ENCODE measurements at regions not wholly inside any gene's neighbourhood (a gene's known extent, or its start where the extent isn't known, plus 50 kb on each side); places are given as distances from the start of the nearest gene placed in this dataset.

GRCh38 chr2:187117483-187117882 is 268.5 kb upstream of the ZSWIM2 start:
- H3K27ac ChIP-seq, result no peak overlapping the region
- TF ChIP-seq, protein P1, sequence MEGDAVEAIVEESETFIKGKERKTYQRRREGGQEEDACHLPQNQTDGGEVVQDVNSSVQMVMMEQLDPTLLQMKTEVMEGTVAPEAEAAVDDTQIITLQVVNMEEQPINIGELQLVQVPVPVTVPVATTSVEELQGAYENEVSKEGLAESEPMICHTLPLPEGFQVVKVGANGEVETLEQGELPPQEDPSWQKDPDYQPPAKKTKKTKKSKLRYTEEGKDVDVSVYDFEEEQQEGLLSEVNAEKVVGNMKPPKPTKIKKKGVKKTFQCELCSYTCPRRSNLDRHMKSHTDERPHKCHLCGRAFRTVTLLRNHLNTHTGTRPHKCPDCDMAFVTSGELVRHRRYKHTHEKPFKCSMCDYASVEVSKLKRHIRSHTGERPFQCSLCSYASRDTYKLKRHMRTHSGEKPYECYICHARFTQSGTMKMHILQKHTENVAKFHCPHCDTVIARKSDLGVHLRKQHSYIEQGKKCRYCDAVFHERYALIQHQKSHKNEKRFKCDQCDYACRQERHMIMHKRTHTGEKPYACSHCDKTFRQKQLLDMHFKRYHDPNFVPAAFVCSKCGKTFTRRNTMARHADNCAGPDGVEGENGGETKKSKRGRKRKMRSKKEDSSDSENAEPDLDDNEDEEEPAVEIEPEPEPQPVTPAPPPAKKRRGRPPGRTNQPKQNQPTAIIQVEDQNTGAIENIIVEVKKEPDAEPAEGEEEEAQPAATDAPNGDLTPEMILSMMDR (IDR thresholded peaks at IDR 0.05), result no peak
- intact Hi-C loops (cut with DNase I), result no loop called here
- no peak overlapping the region for H3K4me3 ChIP-seq
- H3K27me3 ChIP-seq, result no peaks in the 10 kb centered on the region
- no peaks in the 10 kb centered on the region for H3K4me1 ChIP-seq
- no peaks in the 10 kb centered on the region for H3K36me3 ChIP-seq
- ATAC-seq (no peak), DNase-seq (no peak)
- no peaks in the 10 kb centered on the region for H3K9me3 ChIP-seq

DNA sequence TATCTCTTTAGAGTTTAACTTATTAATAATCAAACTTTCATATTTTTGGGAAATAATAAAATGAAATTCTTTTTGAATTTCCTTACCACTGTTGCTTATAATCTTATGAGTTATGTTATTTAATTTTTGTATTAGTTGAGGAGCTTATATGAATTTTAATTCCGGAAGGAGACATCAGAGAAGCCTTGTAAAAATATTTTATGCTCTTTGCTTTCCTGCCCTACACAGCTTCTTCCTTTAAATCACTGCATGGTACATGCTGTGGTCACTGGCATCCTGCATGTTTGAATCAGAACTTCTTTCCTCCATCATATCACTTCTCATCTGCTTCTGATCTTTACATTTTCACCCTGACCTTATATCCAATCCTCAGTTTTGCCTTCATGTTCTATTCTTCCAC is 266.7 kb upstream of the ZSWIM2 start:
- Histone ChIP-seq H3K4me1 (no peaks in the 10 kb centered on the region), H3K27ac (no peak overlapping the region), H3K36me3 (no peaks in the 10 kb centered on the region), H3K9me3 (no peaks in the 10 kb centered on the region), H3K27me3 (no peaks in the 10 kb centered on the region), H3K4me3 (no peak overlapping the region)
- TF ChIP-seq, protein P1 (IDR thresholded peaks at IDR 0.05), result no peak
- ATAC-seq (no peak), DNase-seq (no peak)
- intact Hi-C loops (cut with DNase I), result no loop called here

- H3K9me3 ChIP-seq, result no peaks in the 10 kb centered on the region
- H3K27me3 ChIP-seq, result no peaks in the 10 kb centered on the region
- H3K4me1 ChIP-seq, result no peaks in the 10 kb centered on the region
- TF ChIP-seq, protein P1 (IDR thresholded peaks at IDR 0.05), result no peak
- intact Hi-C loops (cut with DNase I), result no loop called here
- no peak for DNase-seq
- ATAC-seq, result no peak
- H3K27ac ChIP-seq, result no peak overlapping the region
- no peaks in the 10 kb centered on the region for H3K36me3 ChIP-seq
- H3K4me3 ChIP-seq, result no peak overlapping the region
These were observed 258.0 kb upstream of the ZSWIM2 start for GRCh38 chr2:187107001-187107400.

GRCh38 chr2:187105218-187105617 is 256.2 kb upstream of the ZSWIM2 start:
- TF ChIP-seq, protein P1 (IDR thresholded peaks at IDR 0.05), result no peak
- intact Hi-C loops (cut with DNase I), result no loop called here
- Histone ChIP-seq H3K27me3 (no peaks in the 10 kb centered on the region), H3K4me1 (no peaks in the 10 kb centered on the region), H3K4me3 (no peak overlapping the region), H3K27ac (no peak overlapping the region), H3K36me3 (no peaks in the 10 kb centered on the region), H3K9me3 (no peaks in the 10 kb centered on the region)
- DNase-seq (no peak), ATAC-seq (no peak)

DNA sequence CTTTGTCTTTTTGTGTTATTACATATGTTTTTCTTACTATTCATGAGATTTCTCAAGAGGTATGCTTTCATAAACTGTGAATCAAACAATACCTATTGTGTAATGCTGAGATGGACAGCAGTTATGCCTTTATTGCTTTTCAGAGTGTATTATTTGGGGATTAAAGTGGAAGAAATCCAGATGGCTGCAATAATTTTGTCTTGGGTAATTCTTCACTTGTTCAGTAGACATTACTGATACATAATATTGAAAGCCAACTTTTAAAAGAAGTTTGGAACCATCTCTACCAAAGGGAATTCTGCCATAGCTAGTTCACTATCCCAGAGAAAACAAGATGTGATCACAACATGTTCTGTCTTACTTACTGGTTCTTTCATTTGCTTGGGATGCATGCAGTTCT is 253.4 kb upstream of the ZSWIM2 start:
- no peaks in the 10 kb centered on the region for H3K27me3 ChIP-seq
- no peak overlapping the region for H3K4me3 ChIP-seq
- no peak overlapping the region for H3K27ac ChIP-seq
- TF ChIP-seq, protein P1 (IDR thresholded peaks at IDR 0.05), result no peak
- H3K4me1 ChIP-seq, result no peaks in the 10 kb centered on the region
- DNase-seq, result no peak
- H3K9me3 ChIP-seq, result no peaks in the 10 kb centered on the region
- intact Hi-C loops (cut with DNase I), result no loop called here
- no peaks in the 10 kb centered on the region for H3K36me3 ChIP-seq
- no peak for ATAC-seq

- no peak overlapping the region for H3K4me3 ChIP-seq
- intact Hi-C loops (cut with DNase I), result no loop called here
- H3K4me1 ChIP-seq, result no peaks in the 10 kb centered on the region
- DNase-seq, result no peak
- TF ChIP-seq, protein P1 (IDR thresholded peaks at IDR 0.05), result no peak
- H3K36me3 ChIP-seq, result no peaks in the 10 kb centered on the region
- no peak overlapping the region for H3K27ac ChIP-seq
- H3K9me3 ChIP-seq, result no peaks in the 10 kb centered on the region
- no peak for ATAC-seq
- no peaks in the 10 kb centered on the region for H3K27me3 ChIP-seq
These were observed 249.2 kb upstream of the ZSWIM2 start for GRCh38 chr2:187098154-187098553.
